ENCODE measurements at regions not wholly inside any gene's neighbourhood (a gene's known extent, or its start where the extent isn't known, plus 50 kb on each side); places are given as distances from the start of the nearest gene placed in this dataset.

DNA sequence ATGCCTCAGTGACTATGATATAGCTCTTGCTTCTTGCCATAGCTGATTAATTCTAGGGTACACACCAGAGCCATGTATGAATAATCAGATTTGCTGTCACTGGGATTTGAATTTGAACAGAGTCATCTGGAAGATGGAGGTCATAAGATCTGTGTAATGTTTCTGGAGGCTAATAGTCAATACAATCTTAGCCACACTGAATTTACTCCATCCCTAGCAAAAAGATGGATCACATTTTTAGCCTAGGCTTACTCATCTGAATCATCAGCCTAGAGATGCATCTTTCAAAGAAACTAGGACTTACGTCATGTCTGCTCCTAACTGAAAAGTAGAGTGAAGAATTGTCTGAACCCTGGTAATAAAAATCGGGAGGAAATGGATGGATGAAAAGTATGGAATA lies 142.3 kb upstream of the ZNF804B start:
- Mint-ChIP-seq H3K9me3 (no peaks in the 10 kb centered on the region), H3K4me1 (ENCODE audit: unreplicated experiment) (no peaks in the 10 kb centered on the region), H3K36me3 (no peaks in the 10 kb centered on the region), H3K27ac (no peak overlapping the region), H3K27me3 (no peaks in the 10 kb centered on the region), H3K4me3 (no peak overlapping the region)
- no peak for DNase-seq (ENCODE audit: extremely low spot score, unreplicated experiment)
- TF ChIP-seq, protein P1, sequence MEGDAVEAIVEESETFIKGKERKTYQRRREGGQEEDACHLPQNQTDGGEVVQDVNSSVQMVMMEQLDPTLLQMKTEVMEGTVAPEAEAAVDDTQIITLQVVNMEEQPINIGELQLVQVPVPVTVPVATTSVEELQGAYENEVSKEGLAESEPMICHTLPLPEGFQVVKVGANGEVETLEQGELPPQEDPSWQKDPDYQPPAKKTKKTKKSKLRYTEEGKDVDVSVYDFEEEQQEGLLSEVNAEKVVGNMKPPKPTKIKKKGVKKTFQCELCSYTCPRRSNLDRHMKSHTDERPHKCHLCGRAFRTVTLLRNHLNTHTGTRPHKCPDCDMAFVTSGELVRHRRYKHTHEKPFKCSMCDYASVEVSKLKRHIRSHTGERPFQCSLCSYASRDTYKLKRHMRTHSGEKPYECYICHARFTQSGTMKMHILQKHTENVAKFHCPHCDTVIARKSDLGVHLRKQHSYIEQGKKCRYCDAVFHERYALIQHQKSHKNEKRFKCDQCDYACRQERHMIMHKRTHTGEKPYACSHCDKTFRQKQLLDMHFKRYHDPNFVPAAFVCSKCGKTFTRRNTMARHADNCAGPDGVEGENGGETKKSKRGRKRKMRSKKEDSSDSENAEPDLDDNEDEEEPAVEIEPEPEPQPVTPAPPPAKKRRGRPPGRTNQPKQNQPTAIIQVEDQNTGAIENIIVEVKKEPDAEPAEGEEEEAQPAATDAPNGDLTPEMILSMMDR (conservative IDR thresholded peaks at IDR 0.05): no peak

DNA sequence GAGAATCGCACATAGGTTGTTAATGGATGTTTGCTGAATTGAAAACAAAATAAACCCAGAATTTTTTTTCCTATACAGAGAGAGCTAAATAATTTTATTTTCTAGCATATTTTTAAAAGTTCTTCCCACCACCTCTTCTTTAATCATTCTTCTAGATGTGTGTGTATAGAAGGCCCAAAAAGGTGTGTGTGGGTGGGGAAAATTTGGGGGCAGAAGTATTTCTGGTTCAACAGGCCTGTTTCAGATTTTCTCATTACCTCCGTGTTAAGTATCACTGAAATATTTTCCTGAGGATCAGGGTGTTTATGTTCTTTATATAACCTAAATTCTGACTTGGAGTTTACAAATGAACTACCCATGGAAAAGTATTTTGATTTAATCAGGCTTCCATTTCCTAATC lies 144.2 kb upstream of the ZNF804B start:
- no peak for DNase-seq (ENCODE audit: extremely low spot score, unreplicated experiment)
- no peaks in the 10 kb centered on the region for H3K27me3 Mint-ChIP-seq
- H3K4me3 Mint-ChIP-seq: no peak overlapping the region
- no peaks in the 10 kb centered on the region for H3K9me3 Mint-ChIP-seq
- TF ChIP-seq, protein P1 (conservative IDR thresholded peaks at IDR 0.05): no peak
- no peaks in the 10 kb centered on the region for H3K4me1 Mint-ChIP-seq (ENCODE audit: unreplicated experiment)
- H3K36me3 Mint-ChIP-seq: no peaks in the 10 kb centered on the region
- H3K27ac Mint-ChIP-seq: no peak overlapping the region

DNA sequence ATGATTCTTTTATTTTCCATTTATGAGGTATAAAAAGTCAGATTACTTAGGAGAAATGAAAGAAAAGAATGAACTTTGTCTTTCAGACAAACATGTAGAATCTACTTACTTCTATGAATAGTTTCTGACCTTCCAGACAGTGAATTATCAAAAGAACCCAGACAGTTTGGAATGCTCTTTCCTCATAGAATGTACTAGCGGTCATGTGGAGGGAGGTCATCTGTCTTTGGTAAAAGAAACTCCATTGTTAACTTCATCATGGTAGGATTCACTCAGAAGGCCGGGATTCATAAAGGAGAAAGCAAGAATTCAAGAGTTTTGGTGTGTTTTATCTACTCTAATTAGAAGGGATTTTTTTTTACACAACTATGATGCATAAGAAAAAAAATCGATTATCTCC lies 144.8 kb upstream of the ZNF804B start:
- Mint-ChIP-seq H3K27ac (no peak overlapping the region), H3K36me3 (no peaks in the 10 kb centered on the region), H3K9me3 (no peaks in the 10 kb centered on the region), H3K4me3 (no peak overlapping the region), H3K27me3 (no peaks in the 10 kb centered on the region), H3K4me1 (ENCODE audit: unreplicated experiment) (no peaks in the 10 kb centered on the region)
- TF ChIP-seq, protein P1 (conservative IDR thresholded peaks at IDR 0.05): no peak
- no peak for DNase-seq (ENCODE audit: extremely low spot score, unreplicated experiment)

DNA sequence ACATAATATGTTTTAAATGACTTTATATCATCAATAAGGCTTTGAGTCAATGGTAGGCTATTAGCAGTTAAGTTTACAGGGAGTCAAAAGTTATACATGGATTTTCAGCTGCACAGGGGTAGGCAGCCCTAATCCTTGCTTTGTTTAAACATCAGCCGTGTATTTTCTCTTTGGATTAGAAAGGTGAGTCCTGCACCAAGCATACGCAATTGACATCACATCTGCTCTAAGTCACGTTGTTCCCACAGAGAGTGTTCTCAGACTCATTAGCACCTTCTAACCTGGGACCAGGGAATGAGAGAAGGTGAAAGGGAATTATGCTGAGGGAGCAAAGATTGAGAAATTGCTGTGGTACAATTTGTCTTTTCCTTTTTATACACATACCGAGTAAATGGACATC lies 148.6 kb upstream of the ZNF804B start:
- no peak for DNase-seq (ENCODE audit: extremely low spot score, unreplicated experiment)
- Mint-ChIP-seq H3K36me3 (no peaks in the 10 kb centered on the region), H3K4me1 (ENCODE audit: unreplicated experiment) (no peaks in the 10 kb centered on the region), H3K27ac (no peak overlapping the region), H3K4me3 (no peak overlapping the region), H3K9me3 (no peaks in the 10 kb centered on the region), H3K27me3 (no peaks in the 10 kb centered on the region)
- TF ChIP-seq, protein P1 (conservative IDR thresholded peaks at IDR 0.05): no peak

DNA sequence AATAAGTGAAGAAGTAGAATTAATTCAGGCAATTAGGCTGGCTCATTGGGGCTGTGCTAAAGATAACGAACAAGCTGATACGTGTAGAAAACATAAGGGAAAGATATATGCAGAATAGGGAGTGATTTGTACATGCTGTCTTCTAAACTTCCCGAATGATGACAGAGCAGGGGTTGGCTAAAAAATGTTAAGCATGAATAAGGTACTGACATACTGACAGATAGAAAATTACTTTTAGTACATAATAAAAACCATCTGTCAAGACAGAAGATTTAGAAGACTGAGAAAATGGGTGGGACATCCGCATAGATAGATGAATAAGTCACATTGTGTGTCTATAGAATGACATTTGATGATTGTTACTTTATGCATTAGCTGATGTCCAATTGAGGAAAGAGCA lies 158.8 kb upstream of the ZNF804B start:
- H3K4me1 Mint-ChIP-seq (ENCODE audit: unreplicated experiment): no peaks in the 10 kb centered on the region
- no peak for DNase-seq (ENCODE audit: extremely low spot score, unreplicated experiment)
- peaks cover 27% of the 10 kb centered on the region for H3K27me3 Mint-ChIP-seq

More for the DNA sequence above, 158.8 kb upstream of the ZNF804B start:
- H3K4me3 Mint-ChIP-seq: no peak overlapping the region
- H3K9me3 Mint-ChIP-seq: no peaks in the 10 kb centered on the region
- no peaks in the 10 kb centered on the region for H3K36me3 Mint-ChIP-seq
- H3K27ac Mint-ChIP-seq: no peak overlapping the region
- TF ChIP-seq, protein P1 (conservative IDR thresholded peaks at IDR 0.05): no peak
